ENCODE measurements at regions not wholly inside any gene's neighbourhood (a gene's known extent, or its start where the extent isn't known, plus 50 kb on each side); places are given as distances from the start of the nearest gene placed in this dataset.

DNA sequence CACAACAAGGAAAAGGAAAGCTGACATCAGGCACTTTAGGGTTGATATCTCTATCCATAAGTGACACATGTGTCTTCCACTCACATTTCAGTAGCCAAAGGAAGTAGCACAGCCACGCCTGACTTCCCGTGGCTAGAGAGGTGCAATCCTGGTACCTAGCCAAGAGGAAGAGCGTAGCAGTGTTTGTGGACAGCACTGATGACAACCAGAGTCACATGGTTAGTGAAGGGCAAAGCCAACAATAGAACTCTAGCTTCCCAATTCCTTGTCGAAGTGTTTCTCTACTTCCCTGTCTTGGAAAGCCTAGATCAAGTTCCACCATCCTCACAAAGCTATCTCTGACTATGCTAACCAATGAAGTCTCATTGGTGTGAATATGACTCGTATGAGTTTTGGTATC lies 189.2 kb downstream of the RSL24D1 start:
- no peak for DNase-seq
- 68 to 79% methylated on average over 5 of the region's 5 CpGs for WGBS, 2 donors
- intact Hi-C loops (cut with DNase I; ENCODE audit: low total_unique reads): no loop called here
- H3K4me3 ChIP-seq: no peak overlapping the region
- no peak for TF ChIP-seq POLR2A (IDR thresholded peaks at IDR 0.05)
- TF ChIP-seq, protein P1, sequence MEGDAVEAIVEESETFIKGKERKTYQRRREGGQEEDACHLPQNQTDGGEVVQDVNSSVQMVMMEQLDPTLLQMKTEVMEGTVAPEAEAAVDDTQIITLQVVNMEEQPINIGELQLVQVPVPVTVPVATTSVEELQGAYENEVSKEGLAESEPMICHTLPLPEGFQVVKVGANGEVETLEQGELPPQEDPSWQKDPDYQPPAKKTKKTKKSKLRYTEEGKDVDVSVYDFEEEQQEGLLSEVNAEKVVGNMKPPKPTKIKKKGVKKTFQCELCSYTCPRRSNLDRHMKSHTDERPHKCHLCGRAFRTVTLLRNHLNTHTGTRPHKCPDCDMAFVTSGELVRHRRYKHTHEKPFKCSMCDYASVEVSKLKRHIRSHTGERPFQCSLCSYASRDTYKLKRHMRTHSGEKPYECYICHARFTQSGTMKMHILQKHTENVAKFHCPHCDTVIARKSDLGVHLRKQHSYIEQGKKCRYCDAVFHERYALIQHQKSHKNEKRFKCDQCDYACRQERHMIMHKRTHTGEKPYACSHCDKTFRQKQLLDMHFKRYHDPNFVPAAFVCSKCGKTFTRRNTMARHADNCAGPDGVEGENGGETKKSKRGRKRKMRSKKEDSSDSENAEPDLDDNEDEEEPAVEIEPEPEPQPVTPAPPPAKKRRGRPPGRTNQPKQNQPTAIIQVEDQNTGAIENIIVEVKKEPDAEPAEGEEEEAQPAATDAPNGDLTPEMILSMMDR (IDR thresholded peaks at IDR 0.05): no peak
- H3K27me3 ChIP-seq: no peaks in the 10 kb centered on the region
- H3K36me3 ChIP-seq (ENCODE audit: low read depth, missing control alignments): no peaks in the 10 kb centered on the region
- H3K27ac ChIP-seq: no peak overlapping the region
- H3K4me1 ChIP-seq: peaks cover 4% of the 10 kb centered on the region
- no peaks in the 10 kb centered on the region for H3K9me3 ChIP-seq

DNA sequence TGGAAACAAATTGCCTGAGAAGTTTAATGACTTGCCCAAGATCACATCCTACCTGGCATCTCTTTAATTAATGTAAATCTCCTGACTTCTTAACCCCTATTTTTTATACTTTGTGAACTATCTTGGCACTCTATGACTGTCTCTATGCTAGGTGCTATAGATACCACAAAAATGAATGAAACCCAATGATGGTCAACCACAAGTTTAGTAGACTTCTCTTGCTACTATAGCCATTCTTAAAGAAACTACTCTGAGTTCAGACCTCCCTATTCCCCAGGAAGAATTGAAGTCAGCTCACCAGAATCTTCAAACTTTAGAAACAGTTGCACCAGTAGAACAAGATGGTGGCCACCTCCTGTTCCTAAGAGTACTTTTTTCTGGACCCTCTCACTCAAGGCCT lies 191.1 kb downstream of the RSL24D1 start:
- Histone ChIP-seq H3K27me3 (no peaks in the 10 kb centered on the region), H3K36me3 (ENCODE audit: low read depth, missing control alignments) (no peaks in the 10 kb centered on the region), H3K9me3 (no peaks in the 10 kb centered on the region), H3K4me3 (no peak overlapping the region), H3K4me1 (peaks cover 4% of the 10 kb centered on the region), H3K27ac (no peak overlapping the region)
- TF ChIP-seq, protein P1 (IDR thresholded peaks at IDR 0.05): no peak
- no peak for TF ChIP-seq POLR2A (IDR thresholded peaks at IDR 0.05)
- no peak for DNase-seq
- intact Hi-C loops (cut with DNase I; ENCODE audit: low total_unique reads): no loop called here

DNA sequence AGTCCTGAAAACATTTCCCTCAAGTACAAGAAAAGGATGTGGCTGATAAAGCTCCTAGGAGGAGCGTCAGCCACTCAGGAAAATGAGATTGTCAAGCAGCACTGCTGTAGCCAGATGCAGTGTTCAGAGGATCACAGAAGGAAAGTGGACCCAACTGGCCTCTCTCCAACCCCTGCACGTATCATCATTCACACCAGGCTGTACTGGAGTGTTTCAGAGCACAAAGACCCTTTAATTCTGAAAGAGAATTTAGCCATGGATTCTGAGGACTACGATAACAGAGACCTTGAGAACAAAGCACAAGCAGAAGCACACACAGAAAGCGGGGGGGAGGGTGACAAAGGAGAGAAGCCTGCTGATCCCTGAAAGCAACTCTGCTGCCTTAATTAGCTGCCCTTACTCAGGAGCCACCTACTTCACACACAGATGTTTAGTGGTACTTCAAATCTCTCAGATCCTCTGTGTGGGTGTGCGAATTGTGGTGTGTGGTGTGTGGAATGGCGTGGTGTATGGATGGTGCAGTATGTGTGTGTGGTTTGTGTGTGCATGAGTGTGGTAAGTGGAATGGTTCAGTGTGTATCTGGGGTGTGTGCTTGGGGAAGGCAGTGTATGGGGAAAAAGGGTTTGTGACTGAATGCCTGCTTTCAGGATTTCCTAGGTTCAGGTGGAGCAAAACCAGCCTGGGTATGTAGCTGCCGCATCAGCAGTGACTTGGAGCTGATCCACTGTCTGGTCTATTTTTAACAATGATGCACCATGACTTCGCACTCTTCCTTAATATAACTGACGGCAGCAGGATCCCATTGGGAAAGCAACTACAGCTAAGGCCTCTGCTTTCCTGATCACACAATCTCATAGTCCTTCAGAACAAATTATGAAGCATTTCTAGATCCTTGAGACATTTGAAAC lies 192.5 kb downstream of the RSL24D1 start:
- TF ChIP-seq, protein P1 (IDR thresholded peaks at IDR 0.05): no peak
- no peak for TF ChIP-seq POLR2A (IDR thresholded peaks at IDR 0.05)
- no peak overlapping the region for H3K27ac ChIP-seq
- WGBS, 2 donors: 36 to 46% methylated on average over 9 of the region's 9 CpGs
- intact Hi-C loops (cut with DNase I; ENCODE audit: low total_unique reads): no loop called here
- H3K36me3 ChIP-seq (ENCODE audit: low read depth, missing control alignments): no peaks in the 10 kb centered on the region
- no peak overlapping the region for H3K4me3 ChIP-seq
- no peaks in the 10 kb centered on the region for H3K9me3 ChIP-seq
- DNase-seq: peak; percentile 81
- H3K27me3 ChIP-seq: no peaks in the 10 kb centered on the region
- peaks cover 4% of the 10 kb centered on the region for H3K4me1 ChIP-seq

DNA sequence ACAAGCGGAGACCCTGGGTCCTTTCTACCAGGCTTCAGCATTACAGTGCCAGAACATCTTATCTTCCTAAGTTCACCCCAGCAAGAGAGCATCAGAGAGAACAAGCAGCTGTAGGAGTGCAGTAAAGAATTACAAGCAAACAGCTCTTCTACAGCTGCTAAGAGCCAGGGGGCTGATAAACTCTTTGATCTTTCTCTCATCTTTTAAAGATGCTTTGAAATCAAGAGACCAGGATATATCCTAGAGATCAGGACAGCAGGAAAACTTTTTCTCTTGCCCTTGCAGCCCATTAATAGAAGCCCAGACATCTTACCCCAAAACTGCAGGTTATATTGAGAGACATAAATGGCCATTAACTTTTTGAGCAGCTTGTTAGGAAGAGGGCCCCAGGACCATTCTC lies 198.1 kb downstream of the RSL24D1 start:
- H3K36me3 ChIP-seq (ENCODE audit: low read depth, missing control alignments): no peaks in the 10 kb centered on the region
- intact Hi-C loops (cut with DNase I; ENCODE audit: low total_unique reads): no loop called here
- H3K4me1 ChIP-seq: no peaks in the 10 kb centered on the region
- 71 to 88% methylated on average over 1 of the region's 1 CpG for WGBS, 2 donors
- H3K27me3 ChIP-seq: no peaks in the 10 kb centered on the region
- TF ChIP-seq, protein P1 (IDR thresholded peaks at IDR 0.05): no peak
- no peak for TF ChIP-seq POLR2A (IDR thresholded peaks at IDR 0.05)
- DNase-seq: no peak
- no peaks in the 10 kb centered on the region for H3K9me3 ChIP-seq
- no peak overlapping the region for H3K4me3 ChIP-seq
- H3K27ac ChIP-seq: no peak overlapping the region

DNA sequence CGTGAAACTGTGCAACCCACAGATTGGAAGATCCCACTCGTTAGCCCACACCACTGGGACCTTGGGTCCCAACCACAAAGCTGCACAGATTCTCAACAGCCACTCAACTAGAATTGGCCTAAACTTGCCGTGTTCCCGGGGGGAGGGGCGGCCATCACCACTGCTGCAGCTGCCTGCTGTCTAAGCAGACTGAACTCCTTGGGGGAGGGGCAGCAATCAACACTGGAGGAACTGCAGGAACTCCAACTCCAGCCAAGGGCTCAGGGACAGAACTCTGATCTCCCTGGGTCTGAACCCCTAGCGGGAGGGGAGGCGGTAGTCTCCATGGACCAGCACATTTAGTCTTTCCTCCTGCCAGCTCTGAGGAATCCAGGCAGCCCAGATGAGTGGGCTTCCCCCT lies 205.9 kb downstream of the RSL24D1 start:
- Histone ChIP-seq H3K4me3 (no peak overlapping the region), H3K27me3 (no peaks in the 10 kb centered on the region)
- WGBS, 2 donors: 85 to 88% methylated on average over 5 to 7 of the region's 7 CpGs

More for the DNA sequence above, 205.9 kb downstream of the RSL24D1 start:
- no peak for DNase-seq
- intact Hi-C loops (cut with DNase I; ENCODE audit: low total_unique reads): no loop called here
- Histone ChIP-seq H3K4me1 (no peaks in the 10 kb centered on the region), H3K36me3 (ENCODE audit: low read depth, missing control alignments) (no peaks in the 10 kb centered on the region), H3K9me3 (no peaks in the 10 kb centered on the region), H3K27ac (no peak overlapping the region)
- TF ChIP-seq POLR2A (IDR thresholded peaks at IDR 0.05): no peak
- TF ChIP-seq, protein P1 (IDR thresholded peaks at IDR 0.05): no peak

Measured in testis (tissue), 2 donors.